Activated T-helper 2 cell treated with anti-CD3 and anti-CD28 coated beads, Interferon-gamma antibody, Interleukin-2, Interleukin-4, amounts not matched to agents 10 μg/mL and 5 μg/mL and 100 μg/mL, durations not matched to agents 14 hours and 24 hours and 36 hours (primary cell): ENCODE measurements at regions not wholly inside any gene's neighbourhood (a gene's known extent, or its start where the extent isn't known, plus 50 kb on each side); places are given as distances from the start of the nearest gene placed in this dataset.

Experiments used
- DNase-seq: peaks from one replicate; pipeline ENCODE4 v3.0.0; 2021; ENCODE audit warnings: low spot score
- H3K27ac Mint-ChIP-seq: one replicate; pipeline ENCODE4 v1.8.0; 2021; ENCODE audit warnings: mixed read lengths
- H3K27me3 Mint-ChIP-seq: one replicate; pipeline ENCODE4 v1.8.0; 2021; ENCODE audit warnings: low read depth, mixed read lengths
- H3K36me3 Mint-ChIP-seq: one replicate; pipeline ENCODE4 v1.8.0; 2021; ENCODE audit warnings: low read depth, mixed read lengths
- H3K4me1 Mint-ChIP-seq: one replicate; pipeline ENCODE4 v1.8.0; 2021; ENCODE audit warnings: low read depth, mixed read lengths
- H3K4me3 Mint-ChIP-seq: one replicate; pipeline ENCODE4 v1.8.0; 2021; ENCODE audit warnings: low read depth, mild to moderate bottlenecking, moderate library complexity, mixed read lengths
- H3K9me3 Mint-ChIP-seq: one replicate; pipeline ENCODE4 v1.8.0; 2021; ENCODE audit warnings: mixed read lengths
- intact Hi-C: fragments of 100-400 bp; cut with micrococcal nuclease; formaldehyde crosslinking; loops from one replicate; pipeline ENCODE4 v1.15.1; 2023

- DNase-seq = no peak
- H3K4me1 Mint-ChIP-seq = no peaks in the 10 kb centered on the region
- no peak overlapping the region for H3K4me3 Mint-ChIP-seq
- intact Hi-C loops = no loop called here
- no peak overlapping the region for H3K27ac Mint-ChIP-seq
- H3K9me3 Mint-ChIP-seq = peaks cover 14% of the 10 kb centered on the region
- no peaks in the 10 kb centered on the region for H3K27me3 Mint-ChIP-seq
- no peaks in the 10 kb centered on the region for H3K36me3 Mint-ChIP-seq
Measured at GRCh38 chrX:33686105-33686504, 446.0 kb downstream of the FAM47A start.
